HG03558 (cell line): ENCODE measurements at regions not wholly inside any gene's neighbourhood (a gene's known extent, or its start where the extent isn't known, plus 50 kb on each side); places are given as distances from the start of the nearest gene placed in this dataset.

Experiments
- ATAC-seq: cut with Tn5 transposase; IDR thresholded peaks from one replicate; pipeline ENCODE4 v1.9.1; 2021; ENCODE audit warnings: moderate number of reproducible peaks; ENCODE audit not compliant: unreplicated experiment; ENCODE audit errors: extremely low read depth

DNA sequence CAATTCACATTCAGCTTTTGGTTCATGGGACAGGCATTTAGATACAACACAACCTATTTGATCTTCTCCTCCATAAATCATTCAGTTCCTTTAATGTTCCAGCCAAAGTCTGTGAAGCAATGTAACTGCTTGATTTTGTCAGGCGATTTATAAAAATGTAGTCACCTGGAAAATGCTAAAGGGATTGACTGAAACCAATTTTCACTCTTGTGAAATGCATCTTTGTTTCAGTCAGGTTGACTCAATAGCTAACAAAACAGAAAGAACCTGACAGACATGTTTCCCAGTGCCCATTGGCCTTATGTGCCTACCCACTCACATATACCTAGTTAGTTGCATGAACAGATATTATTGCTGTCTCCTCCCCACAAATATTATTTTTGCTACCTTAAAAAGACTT is 335.7 kb downstream of the CHRM3 start:
- ATAC-seq, result no peak

DNA sequence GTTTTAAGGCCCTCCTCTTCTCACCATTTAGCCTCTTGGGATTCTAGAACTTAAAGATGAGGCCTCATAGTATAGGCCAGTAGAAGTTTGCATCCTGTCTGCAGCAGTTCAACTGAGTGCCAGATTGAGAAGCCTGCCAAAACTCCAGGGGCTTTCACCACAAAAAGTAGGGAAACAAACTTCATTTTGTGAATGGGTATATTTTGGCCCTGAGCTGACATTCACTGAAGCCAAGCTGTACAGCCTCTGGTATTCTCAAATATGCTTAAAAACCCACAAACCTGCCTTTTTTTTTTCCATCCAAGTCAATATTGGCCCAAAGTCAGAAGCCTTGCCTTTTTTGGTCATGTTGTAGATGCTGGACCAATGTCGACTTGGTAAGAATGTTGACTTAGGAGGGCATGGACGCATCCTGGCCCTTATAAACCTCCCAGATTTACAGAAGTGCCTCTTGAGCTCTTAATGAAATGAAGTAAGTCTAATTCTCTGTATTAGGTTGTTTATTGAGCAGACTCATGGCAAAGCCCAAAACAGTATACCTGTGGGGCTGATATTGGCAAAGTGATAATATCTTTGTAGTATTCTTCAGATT is 337.5 kb downstream of the CHRM3 start:
- no peak for ATAC-seq

GRCh38 chr1:239725371-239725770 is 339.0 kb downstream of the CHRM3 start:
- no peak for ATAC-seq

- no peak for ATAC-seq
Observed at GRCh38 chr1:239725933-239726332, 339.6 kb downstream of the CHRM3 start.

- no peak for ATAC-seq
Observed at GRCh38 chr1:239730378-239730777, 344.0 kb downstream of the CHRM3 start.

DNA sequence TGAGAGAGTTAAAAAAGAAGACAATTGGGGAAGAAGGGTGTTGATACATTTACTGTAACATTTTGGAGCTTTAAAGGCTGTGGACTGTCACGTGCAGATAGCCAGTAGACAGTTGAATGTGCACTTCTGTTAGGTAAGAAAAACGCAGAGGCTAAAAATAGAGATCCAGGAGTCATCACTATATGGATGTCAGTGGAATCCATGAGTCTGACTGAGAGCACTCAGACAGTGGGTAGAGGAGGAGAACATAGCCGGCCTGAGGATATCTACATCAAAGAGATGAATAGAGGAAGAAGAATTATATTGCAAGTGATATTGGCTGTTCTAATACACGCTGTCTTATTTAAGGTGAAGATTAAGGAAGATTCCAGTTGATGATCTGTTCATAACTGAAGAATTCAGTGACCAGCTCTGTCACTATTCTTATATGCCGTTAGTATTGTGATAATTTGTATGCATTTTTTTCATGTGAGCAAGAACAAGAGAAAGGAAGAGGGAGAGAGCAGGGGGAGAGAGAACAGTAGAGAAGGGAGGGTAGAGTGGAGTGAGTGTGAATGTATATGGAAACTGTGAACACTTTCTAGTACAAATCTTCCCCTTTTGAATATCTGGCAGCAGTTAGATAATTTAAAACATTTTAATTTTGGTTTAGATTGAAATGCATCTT is 344.8 kb downstream of the CHRM3 start:
- no peak for ATAC-seq

DNA sequence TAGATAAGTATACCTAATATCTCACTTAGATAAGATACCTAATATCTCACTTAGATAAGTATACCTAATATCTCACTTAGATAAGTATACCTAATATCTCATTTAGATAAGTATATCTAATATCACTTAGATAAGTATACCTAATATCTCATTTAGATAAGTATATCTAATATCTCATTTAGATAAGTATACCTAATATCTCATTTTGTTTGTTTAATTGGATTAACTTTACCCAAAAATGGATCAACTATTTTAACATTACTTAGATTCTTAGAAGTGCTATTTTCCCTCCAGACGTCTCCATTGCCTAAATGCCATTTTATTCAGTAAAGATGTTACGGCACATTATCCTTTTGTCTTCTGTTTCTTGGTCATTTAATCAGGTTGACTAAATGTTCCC is 346.4 kb downstream of the CHRM3 start:
- ATAC-seq, result no peak

DNA sequence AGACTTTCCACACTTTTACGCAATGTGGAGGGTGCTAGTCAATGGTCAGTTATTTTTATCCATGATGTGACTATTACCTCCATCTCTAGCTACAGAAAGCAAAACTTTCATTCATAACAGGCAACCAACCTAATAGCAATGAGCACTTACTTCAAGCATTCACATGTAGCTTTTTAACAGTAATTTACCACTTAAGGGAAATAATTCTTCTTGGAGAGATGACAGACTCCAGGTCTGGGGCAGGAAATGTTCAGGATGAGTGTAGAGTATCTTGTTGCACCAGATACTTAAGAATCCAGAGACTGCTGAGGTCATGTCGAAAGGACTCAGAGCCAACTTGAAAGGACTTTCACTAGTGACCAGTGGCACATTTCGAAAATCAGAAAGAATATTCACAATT is 347.6 kb downstream of the CHRM3 start:
- no peak for ATAC-seq

DNA sequence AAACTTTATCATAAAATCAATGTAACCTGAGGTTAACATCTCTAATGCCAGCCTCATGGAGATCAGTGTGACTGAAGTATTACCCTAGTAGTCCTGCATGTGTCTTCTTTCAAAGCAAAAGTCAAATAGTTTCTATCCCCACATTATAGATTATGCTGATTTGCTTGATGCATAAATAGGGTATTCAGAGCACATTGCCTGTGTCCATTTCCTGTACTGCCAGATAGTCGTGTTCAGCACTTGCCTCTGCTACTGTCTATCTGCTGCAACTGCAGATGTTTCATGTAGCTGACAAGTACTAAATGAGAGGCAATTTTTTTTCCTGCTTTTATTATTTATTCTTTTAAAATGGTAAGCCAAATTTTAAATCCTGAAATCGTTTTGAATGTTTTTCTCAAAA is 348.7 kb downstream of the CHRM3 start:
- ATAC-seq, result no peak

DNA sequence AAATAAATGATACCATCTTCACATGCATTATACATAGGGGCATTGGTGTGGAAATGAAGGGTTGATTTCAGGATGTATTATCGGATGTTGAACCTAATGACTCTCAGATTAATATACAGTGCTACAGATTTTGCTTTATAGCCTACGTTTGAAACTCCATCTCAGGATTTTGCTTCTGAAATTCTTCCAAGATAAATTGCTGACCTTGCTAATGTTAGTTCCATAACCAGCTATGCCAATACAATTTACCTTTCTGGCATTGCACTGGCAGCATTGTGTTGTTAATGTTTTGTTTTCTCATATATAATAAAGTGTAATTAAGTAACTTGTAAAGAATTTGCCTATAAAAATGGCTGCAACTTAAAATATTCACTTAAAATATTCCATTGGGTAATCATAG is 350.1 kb downstream of the CHRM3 start:
- no peak for ATAC-seq

- no peak for ATAC-seq
Observed at GRCh38 chr1:239739375-239739774, 352.3 kb upstream of the FMN2 start.

- no peak for ATAC-seq
Observed at GRCh38 chr1:239739919-239740318, 351.8 kb upstream of the FMN2 start.

DNA sequence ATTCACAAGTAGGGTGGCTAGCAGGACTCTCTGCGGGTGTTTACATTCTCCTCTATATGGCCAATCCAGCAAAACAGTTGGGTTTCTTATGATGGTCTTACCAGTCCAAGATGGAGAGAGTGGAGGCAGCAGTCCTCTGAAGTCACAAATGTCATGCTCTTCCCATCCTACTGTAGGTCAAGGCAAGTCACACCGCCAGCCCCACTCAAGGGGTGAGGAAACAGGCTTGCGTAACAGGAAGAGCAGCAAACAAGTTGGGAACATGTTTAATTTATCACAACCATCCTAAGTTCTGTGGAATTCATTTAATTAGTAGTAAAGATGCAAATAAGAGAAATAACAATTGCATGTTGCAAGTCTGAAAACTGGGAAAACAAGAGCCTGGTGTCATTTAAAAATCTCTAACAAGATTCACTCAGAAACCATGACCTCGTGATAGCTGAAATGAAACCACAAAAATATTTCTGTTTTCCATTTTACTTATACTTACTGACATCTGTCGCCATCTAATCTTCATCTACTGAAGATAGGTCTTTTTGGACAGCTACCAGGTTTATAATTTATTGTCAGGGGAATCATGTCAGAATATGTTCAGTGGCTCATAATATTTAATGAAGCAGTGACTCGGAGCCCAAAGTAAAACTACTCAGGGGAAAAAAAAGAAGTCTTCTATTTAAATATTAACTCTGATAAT is 349.1 kb upstream of the FMN2 start:
- ATAC-seq, result no peak

DNA sequence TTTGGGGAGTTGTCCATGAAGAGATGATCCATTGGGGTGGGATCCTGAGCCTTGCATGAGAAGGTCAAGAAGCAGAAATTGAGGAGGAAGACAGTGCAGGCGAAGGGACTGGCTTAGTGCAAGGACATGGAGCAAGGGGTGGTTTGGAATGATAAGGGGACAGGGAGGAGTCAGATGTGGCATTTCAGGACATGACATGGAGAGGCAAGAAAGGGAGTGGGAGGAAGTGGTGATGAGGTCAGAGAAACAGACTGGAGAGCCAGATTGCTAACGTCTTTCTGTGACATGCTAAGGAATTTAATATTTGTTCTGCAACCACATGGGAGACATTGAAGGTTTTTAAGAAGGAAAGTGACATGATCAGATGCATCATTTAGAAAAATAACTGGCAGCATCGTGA is 346.8 kb upstream of the FMN2 start:
- ATAC-seq, result no peak

DNA sequence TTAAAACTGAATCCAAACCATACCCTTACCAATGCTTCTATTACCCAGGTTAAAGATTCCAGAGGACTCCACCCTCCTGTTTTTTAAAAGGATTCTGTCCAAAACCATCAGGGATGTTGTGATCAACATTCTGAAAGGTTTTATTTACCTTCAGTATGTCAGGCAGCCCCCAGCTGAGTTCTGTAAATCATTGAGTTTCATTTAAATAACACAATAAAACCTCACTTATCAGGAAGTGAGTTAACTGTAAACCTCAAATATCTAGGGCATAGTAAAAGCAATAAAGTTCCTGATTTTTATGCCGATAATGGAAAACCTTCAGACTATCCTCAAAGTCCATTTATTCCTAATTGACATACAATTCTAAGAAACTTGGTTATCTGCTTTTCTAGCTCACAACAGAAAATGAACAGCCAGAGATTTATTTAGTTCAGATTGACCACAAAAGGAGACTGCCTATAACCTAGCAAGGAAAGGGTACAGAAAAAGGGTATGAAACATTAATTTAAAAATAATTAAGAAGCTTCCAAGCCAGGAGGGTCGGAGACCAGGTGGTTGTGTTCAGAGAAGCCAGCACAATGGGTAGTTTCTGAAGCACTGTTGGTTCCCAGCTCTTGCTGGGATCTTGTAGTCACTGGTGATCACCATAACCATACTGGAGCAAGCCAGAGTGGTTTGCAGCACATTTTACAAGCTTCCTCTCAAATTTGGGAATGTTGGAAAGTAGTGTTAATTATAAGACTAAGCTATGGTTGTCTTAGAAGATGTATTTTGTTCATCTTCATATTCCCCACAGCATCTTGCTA is 336.4 kb upstream of the FMN2 start:
- no peak for ATAC-seq

DNA sequence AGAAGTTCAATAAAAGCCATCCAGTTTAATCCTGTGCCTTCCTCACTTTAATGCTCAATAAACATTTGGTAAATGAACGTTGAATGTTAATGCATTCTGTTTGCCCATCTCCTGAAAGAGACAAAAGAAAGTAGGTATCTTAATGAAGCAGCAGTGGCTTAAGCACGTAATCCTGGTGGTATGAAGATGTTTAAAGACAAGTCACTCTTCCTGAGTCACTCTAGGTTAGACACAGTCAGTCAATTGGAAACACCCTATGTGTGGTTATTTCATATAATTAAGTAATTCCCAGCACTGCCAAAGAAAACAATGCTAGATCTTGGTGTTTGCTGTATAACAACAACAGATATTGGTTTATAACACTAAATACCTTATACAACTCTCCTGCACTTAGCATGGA is 334.0 kb upstream of the FMN2 start:
- ATAC-seq, result no peak

GRCh38 chr1:239758756-239759155 is 332.9 kb upstream of the FMN2 start:
- no peak for ATAC-seq

DNA sequence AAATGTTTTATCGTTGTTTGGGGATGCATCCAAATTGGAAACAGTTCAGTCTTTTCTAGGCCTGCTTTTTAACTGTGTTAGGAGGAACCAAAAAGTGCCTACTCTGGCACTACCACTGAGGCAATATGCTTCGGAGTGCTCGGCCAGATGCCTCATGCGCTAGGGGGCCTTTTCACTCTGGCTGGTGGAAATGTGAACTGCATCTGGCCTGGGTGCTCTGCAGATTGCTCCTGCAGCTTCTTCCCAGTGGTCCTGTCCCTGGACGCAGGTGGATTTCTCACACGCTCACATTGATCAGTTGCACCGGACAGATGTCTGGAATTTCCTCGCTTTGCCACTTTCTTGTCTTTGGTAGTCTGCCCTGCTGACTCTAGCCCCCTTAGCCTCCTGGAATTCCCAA is 330.2 kb upstream of the FMN2 start:
- ATAC-seq, result no peak

DNA sequence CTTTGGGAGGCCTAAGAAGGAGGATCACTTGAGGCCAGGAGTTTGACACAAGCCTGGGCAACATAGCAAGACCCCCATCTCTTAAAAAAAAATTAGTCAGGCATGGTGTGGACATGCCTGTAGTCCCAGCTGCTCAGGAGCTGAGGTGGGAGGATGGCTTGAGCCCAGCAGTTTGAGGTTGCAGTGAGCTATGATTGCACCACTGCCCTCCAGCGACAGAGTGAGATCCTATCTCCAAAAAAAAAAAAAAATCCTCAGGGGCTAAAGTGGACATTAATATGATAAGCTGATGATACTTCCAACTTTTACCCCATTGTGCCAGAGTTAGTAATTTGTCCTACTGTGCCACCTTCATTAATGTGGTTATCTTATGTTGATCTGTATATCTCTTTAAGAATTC is 327.8 kb upstream of the FMN2 start:
- ATAC-seq, result no peak

DNA sequence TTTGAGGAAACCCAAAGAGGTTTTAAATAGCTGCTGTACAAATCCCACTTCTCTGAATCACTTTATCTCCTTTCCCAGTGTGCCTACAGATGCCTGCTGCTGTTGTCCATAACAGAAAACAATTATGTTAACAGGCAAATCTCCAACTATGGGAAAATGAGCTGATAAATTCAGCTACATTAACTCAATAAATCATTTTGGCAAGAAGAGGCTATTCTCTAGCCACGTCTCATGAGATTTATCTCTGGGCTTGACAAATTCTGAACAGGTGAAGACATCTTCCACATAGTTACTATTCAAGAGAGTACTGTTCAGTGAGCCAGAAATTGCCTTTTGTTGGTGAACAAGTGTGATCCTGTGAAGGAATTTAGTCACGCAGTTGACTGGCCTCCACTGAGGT is 327.1 kb upstream of the FMN2 start:
- ATAC-seq, result no peak

DNA sequence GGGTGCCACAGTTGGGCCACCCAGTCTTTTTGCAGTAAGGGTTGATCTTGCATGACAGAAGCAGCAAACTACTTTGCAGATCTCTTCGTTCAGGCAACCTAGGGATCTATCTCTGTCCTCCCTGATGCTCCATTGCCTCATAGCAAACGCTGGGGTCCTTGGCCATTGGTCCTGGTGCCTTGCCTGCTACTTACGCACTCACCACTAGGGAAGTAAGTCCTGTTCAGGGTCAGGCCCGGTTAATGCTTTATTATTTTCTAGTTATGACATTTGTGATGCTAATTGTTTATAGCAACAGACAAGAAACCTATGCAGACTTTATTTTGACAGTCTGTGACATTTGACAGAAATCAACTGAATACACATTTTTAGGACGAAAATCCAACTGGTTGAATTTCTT is 326.5 kb upstream of the FMN2 start:
- ATAC-seq, result no peak
